ENCODE measurements at regions not wholly inside any gene's neighbourhood (a gene's known extent, or its start where the extent isn't known, plus 50 kb on each side); places are given as distances from the start of the nearest gene placed in this dataset.

- DNase-seq: no peak
- Histone ChIP-seq H3K9me3 (ENCODE audit: control insufficient read depth, low read length) (no peaks in the 10 kb centered on the region), H3K27ac (ENCODE audit: low read depth, low read length) (no peak overlapping the region), H3K36me3 (ENCODE audit: control insufficient read depth, insufficient read depth, low read length) (no peaks in the 10 kb centered on the region), H3K27me3 (ENCODE audit: control insufficient read depth, insufficient read depth, low read length, poor library complexity, severe bottlenecking) (no peaks in the 10 kb centered on the region), H3K4me3 (ENCODE audit: low read length) (no peak overlapping the region), H3K9ac (ENCODE audit: extremely low read depth, low read length, poor library complexity, severe bottlenecking) (no peak overlapping the region), H3K4me1 (ENCODE audit: control insufficient read depth, insufficient read depth, low read length) (no peaks in the 10 kb centered on the region)
- Mint-ChIP-seq H3K4me1 (peaks cover 4% of the 10 kb centered on the region), H3K27me3 (ENCODE audit: insufficient read depth) (peaks cover 10% of the 10 kb centered on the region), H3K36me3 (ENCODE audit: low read depth) (no peaks in the 10 kb centered on the region), H3K27ac (no peak overlapping the region), H3K4me3 (no peak overlapping the region), H3K9me3 (no peaks in the 10 kb centered on the region)
- TF ChIP-seq, protein P1, sequence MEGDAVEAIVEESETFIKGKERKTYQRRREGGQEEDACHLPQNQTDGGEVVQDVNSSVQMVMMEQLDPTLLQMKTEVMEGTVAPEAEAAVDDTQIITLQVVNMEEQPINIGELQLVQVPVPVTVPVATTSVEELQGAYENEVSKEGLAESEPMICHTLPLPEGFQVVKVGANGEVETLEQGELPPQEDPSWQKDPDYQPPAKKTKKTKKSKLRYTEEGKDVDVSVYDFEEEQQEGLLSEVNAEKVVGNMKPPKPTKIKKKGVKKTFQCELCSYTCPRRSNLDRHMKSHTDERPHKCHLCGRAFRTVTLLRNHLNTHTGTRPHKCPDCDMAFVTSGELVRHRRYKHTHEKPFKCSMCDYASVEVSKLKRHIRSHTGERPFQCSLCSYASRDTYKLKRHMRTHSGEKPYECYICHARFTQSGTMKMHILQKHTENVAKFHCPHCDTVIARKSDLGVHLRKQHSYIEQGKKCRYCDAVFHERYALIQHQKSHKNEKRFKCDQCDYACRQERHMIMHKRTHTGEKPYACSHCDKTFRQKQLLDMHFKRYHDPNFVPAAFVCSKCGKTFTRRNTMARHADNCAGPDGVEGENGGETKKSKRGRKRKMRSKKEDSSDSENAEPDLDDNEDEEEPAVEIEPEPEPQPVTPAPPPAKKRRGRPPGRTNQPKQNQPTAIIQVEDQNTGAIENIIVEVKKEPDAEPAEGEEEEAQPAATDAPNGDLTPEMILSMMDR (conservative IDR thresholded peaks at IDR 0.05): no peak
- WGBS, 2 experiments (ENCODE audit: insufficient coverage in 1 of 2, insufficient read length in 1 of 2): 86 to 92% methylated on average over 2 to 3 of the region's 3 CpGs
Observed at GRCh38 chr4:54967289-54967688, 158.1 kb downstream of the KDR start.

DNA sequence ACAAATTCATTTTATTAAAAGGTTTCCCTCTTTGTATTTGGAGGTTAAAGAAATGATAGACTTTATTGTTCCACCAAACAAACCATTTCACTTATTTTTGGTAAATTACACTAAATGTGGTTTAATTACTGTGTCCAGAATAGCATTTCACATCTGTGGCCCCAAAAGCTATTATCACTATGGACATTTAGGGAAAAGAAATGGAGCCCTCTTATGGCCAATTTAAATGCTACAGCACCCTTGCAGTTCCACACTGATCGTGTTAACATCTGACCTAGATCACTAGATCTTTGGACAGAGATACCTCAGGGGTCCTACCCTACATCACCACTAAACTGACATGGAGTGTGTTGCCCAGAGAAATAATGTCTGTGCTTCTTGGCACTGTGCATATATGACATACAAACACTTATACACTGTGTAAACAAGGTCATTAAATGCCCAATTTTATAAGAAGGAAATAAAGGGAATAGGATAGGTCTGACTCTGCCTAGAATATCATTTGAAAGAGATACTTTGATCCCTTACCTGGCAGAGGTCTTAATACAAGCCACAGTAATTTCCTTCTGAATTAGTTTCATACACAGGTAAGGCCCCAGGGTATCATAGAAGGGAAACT is 163.9 kb downstream of the KDR start:
- WGBS, 2 experiments (ENCODE audit: insufficient coverage in 1 of 2, insufficient read length in 1 of 2): 29 to 36% methylated on average over 1 of the region's 1 CpG
- no peak for DNase-seq
- Histone ChIP-seq H3K4me3 (ENCODE audit: low read length) (no peak overlapping the region), H3K9ac (ENCODE audit: extremely low read depth, low read length, poor library complexity, severe bottlenecking) (no peak overlapping the region), H3K27me3 (ENCODE audit: control insufficient read depth, insufficient read depth, low read length, poor library complexity, severe bottlenecking) (no peaks in the 10 kb centered on the region), H3K27ac (ENCODE audit: low read depth, low read length) (no peak overlapping the region), H3K36me3 (ENCODE audit: control insufficient read depth, insufficient read depth, low read length) (no peaks in the 10 kb centered on the region), H3K4me1 (ENCODE audit: control insufficient read depth, insufficient read depth, low read length) (no peaks in the 10 kb centered on the region), H3K9me3 (ENCODE audit: control insufficient read depth, low read length) (no peaks in the 10 kb centered on the region)
- peaks cover 4% of the 10 kb centered on the region for H3K27me3 Mint-ChIP-seq (ENCODE audit: insufficient read depth)
- no peak overlapping the region for H3K4me3 Mint-ChIP-seq
- no peaks in the 10 kb centered on the region for H3K36me3 Mint-ChIP-seq (ENCODE audit: low read depth)
- H3K4me1 Mint-ChIP-seq: no peaks in the 10 kb centered on the region
- TF ChIP-seq, protein P1 (conservative IDR thresholded peaks at IDR 0.05): peak; percentile 82
- no peak overlapping the region for H3K27ac Mint-ChIP-seq
- no peaks in the 10 kb centered on the region for H3K9me3 Mint-ChIP-seq

DNA sequence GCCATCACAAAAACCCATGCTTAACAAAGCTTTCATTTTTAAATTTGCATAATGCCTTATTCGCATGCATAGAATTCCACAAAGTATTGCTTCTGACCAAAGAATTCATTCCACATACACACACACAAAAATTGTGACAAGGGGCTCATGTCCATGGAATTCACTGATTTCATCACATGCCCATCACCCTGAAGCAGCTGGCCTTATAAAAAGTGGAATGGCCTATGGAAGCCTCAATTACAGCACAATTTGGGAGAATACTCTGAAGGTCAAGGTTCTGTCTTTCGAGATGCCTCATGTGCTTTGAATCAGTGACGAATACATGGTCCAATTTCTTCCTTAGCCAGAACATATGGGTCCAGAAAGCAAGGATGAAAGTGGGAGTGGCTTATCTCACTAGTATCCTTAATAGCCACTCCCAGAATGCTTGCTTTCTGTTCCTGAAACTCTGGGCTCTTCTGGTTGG is 165.7 kb downstream of the KDR start:
- Mint-ChIP-seq H3K36me3 (ENCODE audit: low read depth) (no peaks in the 10 kb centered on the region), H3K27me3 (ENCODE audit: insufficient read depth) (peaks cover 4% of the 10 kb centered on the region), H3K4me3 (no peak overlapping the region), H3K4me1 (no peaks in the 10 kb centered on the region), H3K27ac (no peak overlapping the region), H3K9me3 (no peaks in the 10 kb centered on the region)
- Histone ChIP-seq H3K27ac (ENCODE audit: low read depth, low read length) (no peak overlapping the region), H3K27me3 (ENCODE audit: control insufficient read depth, insufficient read depth, low read length, poor library complexity, severe bottlenecking) (no peaks in the 10 kb centered on the region), H3K9ac (ENCODE audit: extremely low read depth, low read length, poor library complexity, severe bottlenecking) (no peak overlapping the region), H3K9me3 (ENCODE audit: control insufficient read depth, low read length) (no peaks in the 10 kb centered on the region), H3K4me3 (ENCODE audit: low read length) (no peak overlapping the region), H3K36me3 (ENCODE audit: control insufficient read depth, insufficient read depth, low read length) (no peaks in the 10 kb centered on the region), H3K4me1 (ENCODE audit: control insufficient read depth, insufficient read depth, low read length) (no peaks in the 10 kb centered on the region)
- 94 to 98% methylated on average over 3 of the region's 3 CpGs for WGBS, 2 experiments (ENCODE audit: insufficient coverage in 1 of 2, insufficient read length in 1 of 2)
- TF ChIP-seq, protein P1 (conservative IDR thresholded peaks at IDR 0.05): no peak
- no peak for DNase-seq

Data from endodermal cell (in vitro differentiated cells).